A673 (cell line): ENCODE measurements at regions not wholly inside any gene's neighbourhood (a gene's known extent, or its start where the extent isn't known, plus 50 kb on each side); places are given as distances from the start of the nearest gene placed in this dataset.

Experiments
- BruUV-seq: library from RNA; stranded (reverse); fragments of 400-500 nt; replicated peaks from 2 replicates; lab custom pipeline; 2021; lab: Mats Ljungman, UMichigan
- CTCF ChIA-PET: fragments of 300-600 bp; sonication (Branson Sonifier 250); formaldehyde crosslinking; loops from one replicate; lab custom pipeline; 2022; ENCODE audit warnings: antibody characterized with exemption; lab: Charles Lee
- POLR2A ChIA-PET: fragments of 300-600 bp; sonication (Branson Sonifier 250); formaldehyde crosslinking; loops from one replicate; lab custom pipeline; 2022; ENCODE audit warnings: antibody characterized with exemption; ENCODE audit not compliant: low non-redundant PET; lab: Charles Lee
- DNase-seq: peaks from one replicate; pipeline ENCODE4 v3.0.0-alpha.2; 2015; ENCODE audit warnings: low spot score
- H3K27ac ChIP-seq: fragments of 200-600 bp; sonication (generic); 2 replicates; pipeline ENCODE4 v1.5.1; 2016; ENCODE audit warnings: mixed run types, low read depth, mild to moderate bottlenecking, mixed read lengths, antibody characterized with exemption, low read length; ENCODE audit not compliant: poor library complexity, severe bottlenecking
- H3K27me3 ChIP-seq: fragments of 200-600 bp; sonication (generic); replicated peaks from 2 replicates; pipeline ENCODE4 v1.6.1; 2017; ENCODE audit warnings: mixed run types, low read depth, mild to moderate bottlenecking, mixed read lengths, antibody characterized with exemption, low read length; ENCODE audit not compliant: insufficient read depth, poor library complexity
- H3K36me3 ChIP-seq: fragments of 200-600 bp; sonication (generic); 2 replicates; pipeline ENCODE4 v1.6.1; 2016; ENCODE audit warnings: mixed run types, mild to moderate bottlenecking, mixed read lengths, antibody characterized with exemption, low read length; ENCODE audit not compliant: insufficient read depth, poor library complexity, severe bottlenecking
- H3K4me1 ChIP-seq: fragments of 200-600 bp; sonication (generic); 2 replicates; pipeline ENCODE4 v1.6.1; 2017; ENCODE audit warnings: mixed run types, mild to moderate bottlenecking, mixed read lengths, antibody characterized with exemption, low read length; ENCODE audit not compliant: insufficient read depth, poor library complexity, severe bottlenecking
- H3K4me3 ChIP-seq: fragments of 200-600 bp; sonication (generic); 2 replicates; pipeline ENCODE4 v1.5.1; 2016; ENCODE audit warnings: low read depth, mixed run types, mild to moderate bottlenecking, mixed read lengths, low read length; ENCODE audit not compliant: poor library complexity, severe bottlenecking
- H3K9me3 ChIP-seq: fragments of 200-600 bp; sonication (generic); 2 replicates; pipeline ENCODE4 v1.6.1; 2016; ENCODE audit warnings: mixed run types, low read depth, mild to moderate bottlenecking, mixed read lengths, antibody characterized with exemption, low read length; ENCODE audit not compliant: poor library complexity, severe bottlenecking
- CTCF ChIP-seq: fragments of 300-800, 200-600 bp; sonication (generic); conservative IDR thresholded peaks from 2 replicates; pipeline ENCODE4 v1.5.1; 2017; ENCODE audit warnings: low read depth, mild to moderate bottlenecking, antibody characterized with exemption, low read length, moderate library complexity, mixed read lengths
- EZH2 ChIP-seq: fragments of 200-600 bp; sonication (generic); IDR thresholded peaks from 2 replicates; pipeline ENCODE4 v1.6.1; 2017; ENCODE audit warnings: borderline replicate concordance, low read depth, mild to moderate bottlenecking, mixed read lengths, antibody characterized with exemption, low read length; ENCODE audit not compliant: poor library complexity, severe bottlenecking
- intact Hi-C: fragments of 100-400 bp; cut with micrococcal nuclease; formaldehyde crosslinking; loops from one replicate; pipeline ENCODE4 v1.10.0; 2022; ENCODE audit not compliant: unreplicated experiment

DNA sequence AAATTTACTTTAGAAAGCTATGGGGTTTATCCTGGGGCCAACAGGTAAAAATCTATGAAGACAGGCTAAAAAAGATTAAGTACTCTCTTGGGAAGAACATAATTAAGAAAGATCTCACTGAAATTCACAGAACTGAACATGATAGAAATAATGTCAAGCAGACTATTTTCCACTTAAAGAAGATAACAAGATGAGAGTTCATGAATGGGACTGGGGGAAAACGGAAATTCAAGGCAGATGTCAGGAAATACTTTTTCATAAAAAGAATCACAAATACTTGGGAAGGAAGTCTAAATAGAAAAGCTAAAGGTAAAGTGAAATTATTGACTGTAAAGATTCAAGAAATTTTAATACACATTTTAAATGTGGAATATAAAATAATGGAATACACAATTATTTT is 737.6 kb downstream of the EPHA3 start:
- peak; percentile 88 for DNase-seq
- Histone ChIP-seq H3K4me1 (peaks cover 30% of the 10 kb centered on the region), H3K36me3 (no peaks in the 10 kb centered on the region), H3K27me3 (no peaks in the 10 kb centered on the region), H3K9me3 (no peaks in the 10 kb centered on the region), H3K27ac (no peak overlapping the region), H3K4me3 (no peak overlapping the region)
- POLR2A ChIA-PET: no interaction called here
- BruUV-seq: no TSS peak
- TF ChIP-seq CTCF (no peak), EZH2 (no peak)
- CTCF ChIA-PET: no interaction called here
- intact Hi-C loops: loop anchor here (10.0 kb wide), 2 partner anchors 60 to 150 kb away; no protein-coding TSS in a partner anchor

DNA sequence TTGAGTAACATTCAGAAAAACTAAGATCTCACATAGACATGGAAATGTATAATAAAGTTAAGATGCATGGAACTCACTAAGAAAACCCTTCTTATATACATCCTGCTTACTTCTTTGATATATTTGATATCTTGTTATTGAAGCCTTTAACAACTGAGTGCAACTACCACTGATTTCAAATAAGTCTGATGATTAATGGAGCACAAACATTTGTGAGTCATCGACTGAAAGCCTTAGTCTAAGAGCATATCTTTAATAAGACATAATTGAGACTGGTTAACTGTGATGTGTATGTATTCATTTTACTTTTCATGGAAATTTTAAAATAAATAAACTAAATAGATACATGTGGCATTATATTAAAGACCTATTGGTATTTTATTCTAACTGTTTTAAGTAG is 740.5 kb downstream of the EPHA3 start:
- Histone ChIP-seq H3K27me3 (no peaks in the 10 kb centered on the region), H3K4me1 (peaks cover 40% of the 10 kb centered on the region), H3K36me3 (no peaks in the 10 kb centered on the region), H3K4me3 (no peak overlapping the region), H3K9me3 (no peaks in the 10 kb centered on the region), H3K27ac (no peak overlapping the region)
- DNase-seq: peak; percentile 18
- POLR2A ChIA-PET: no interaction called here
- TF ChIP-seq EZH2: no peak
- TF ChIP-seq CTCF: no peak
- intact Hi-C loops: loop anchor here (10.0 kb wide), 2 partner anchors 63 to 153 kb away; no protein-coding TSS in a partner anchor
- CTCF ChIA-PET: no interaction called here
- no TSS peak for BruUV-seq

GRCh38 chr3:89851974-89852621 is 744.7 kb downstream of the EPHA3 start:
- POLR2A ChIA-PET: no interaction called here
- CTCF ChIA-PET: no interaction called here
- peak; percentile 92 for DNase-seq
- TF ChIP-seq CTCF (peak; percentile 95), EZH2 (no peak)
- no peaks in the 10 kb centered on the region for H3K9me3 ChIP-seq
- H3K4me1 ChIP-seq: peaks cover 10% of the 10 kb centered on the region
- no TSS peak for BruUV-seq
- no peak overlapping the region for H3K4me3 ChIP-seq
- H3K36me3 ChIP-seq: no peaks in the 10 kb centered on the region
- no peaks in the 10 kb centered on the region for H3K27me3 ChIP-seq
- intact Hi-C loops: loop anchor here (2.0 to 10.0 kb wide), 6 partner anchors 239 to 1647 kb away; no protein-coding TSS in a partner anchor
- no peak overlapping the region for H3K27ac ChIP-seq
